ENCODE measurements at regions not wholly inside any gene's neighbourhood (a gene's known extent, or its start where the extent isn't known, plus 50 kb on each side); places are given as distances from the start of the nearest gene placed in this dataset.

DNA sequence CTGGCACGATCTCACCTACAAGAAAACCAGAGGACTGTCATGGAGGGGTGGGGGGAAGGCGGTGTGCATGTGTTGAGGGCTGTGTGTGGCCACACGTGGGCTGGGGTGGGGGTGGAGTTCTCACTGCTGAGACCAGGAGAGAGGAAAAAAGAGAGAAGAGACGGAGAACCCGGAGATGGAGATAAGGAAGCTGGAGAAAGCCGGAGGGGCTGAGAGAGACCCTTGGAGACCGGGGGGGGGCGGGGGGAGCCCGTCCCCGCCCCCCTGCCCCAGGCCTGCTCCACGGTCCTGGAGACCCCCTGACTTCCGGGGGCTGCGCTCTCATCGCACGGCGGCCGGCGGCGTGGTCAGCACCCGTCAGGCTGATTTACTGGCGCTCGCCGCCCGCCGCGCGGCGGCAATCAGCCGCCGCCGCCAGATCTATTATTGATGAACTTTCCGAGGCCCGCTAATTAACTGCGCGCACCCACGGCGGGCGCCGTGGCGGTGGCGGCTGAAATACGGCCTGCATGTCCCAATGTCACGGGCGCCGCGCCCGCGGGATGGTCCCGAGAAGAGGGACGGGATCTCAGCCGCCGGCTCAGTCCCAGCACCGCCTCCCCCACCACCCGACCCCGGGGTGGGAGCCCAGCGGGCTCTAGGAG lies 187.4 kb downstream of the MN1 start:
- DNase-seq = no peak

DNA sequence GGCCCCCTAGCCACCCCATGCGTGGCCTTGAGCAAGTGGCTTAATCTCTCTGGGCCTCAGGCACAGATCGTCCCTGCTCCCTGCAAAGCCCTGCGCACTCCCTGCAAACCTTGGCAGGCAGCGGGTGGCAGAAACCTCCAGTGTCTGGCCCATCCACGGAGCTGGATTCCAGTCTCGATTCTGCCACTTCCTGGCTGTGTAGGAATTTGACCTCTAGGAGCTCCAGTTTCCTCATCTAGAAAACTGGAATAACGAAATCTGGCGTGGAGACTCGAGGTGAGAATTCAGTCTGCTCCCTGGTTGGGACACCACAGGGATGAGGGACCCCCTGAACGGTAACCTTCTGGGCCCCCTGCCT lies 186.9 kb downstream of the MN1 start:
- DNase-seq = no peak

DNA sequence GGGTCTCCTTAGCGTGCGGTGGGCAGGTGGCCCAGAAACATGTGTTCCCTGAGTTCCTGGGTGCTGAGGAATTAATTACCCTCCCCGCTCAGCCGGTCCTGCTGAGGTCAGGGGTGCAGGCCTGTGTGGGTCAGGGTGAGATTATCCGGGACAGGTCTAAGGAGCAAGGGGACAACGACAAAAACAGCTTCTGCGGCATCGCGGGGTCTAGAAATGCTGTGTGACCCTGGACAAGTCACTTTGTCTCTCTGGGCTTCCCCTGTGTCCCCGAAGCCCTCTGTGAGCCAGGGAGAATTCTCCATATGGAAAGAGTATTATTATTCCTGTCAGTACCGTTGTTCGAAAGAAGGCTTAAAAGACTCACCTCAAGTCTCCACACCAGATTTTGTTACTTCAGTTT lies 186.1 kb downstream of the MN1 start:
- DNase-seq = no peak

DNA sequence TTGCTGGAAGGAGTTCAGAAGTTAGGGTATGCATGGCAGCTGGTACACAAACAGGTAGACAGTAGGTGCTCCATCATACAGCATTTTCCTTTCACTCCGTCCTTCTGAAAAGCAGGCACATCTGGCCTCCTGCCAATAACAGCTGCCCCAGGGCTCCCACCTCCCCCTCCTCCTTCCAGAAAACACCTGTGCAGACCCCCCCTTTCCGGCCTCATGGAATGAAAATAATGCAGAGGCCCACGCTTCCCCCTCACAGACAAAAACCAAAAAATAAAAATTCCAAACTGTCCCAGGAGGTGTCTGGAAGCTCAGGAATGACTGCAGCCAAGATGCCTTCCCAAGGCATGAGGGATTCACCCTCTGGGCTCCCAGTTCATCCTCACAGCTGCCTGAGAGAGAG lies 185.5 kb downstream of the MN1 start:
- DNase-seq = no peak

DNA sequence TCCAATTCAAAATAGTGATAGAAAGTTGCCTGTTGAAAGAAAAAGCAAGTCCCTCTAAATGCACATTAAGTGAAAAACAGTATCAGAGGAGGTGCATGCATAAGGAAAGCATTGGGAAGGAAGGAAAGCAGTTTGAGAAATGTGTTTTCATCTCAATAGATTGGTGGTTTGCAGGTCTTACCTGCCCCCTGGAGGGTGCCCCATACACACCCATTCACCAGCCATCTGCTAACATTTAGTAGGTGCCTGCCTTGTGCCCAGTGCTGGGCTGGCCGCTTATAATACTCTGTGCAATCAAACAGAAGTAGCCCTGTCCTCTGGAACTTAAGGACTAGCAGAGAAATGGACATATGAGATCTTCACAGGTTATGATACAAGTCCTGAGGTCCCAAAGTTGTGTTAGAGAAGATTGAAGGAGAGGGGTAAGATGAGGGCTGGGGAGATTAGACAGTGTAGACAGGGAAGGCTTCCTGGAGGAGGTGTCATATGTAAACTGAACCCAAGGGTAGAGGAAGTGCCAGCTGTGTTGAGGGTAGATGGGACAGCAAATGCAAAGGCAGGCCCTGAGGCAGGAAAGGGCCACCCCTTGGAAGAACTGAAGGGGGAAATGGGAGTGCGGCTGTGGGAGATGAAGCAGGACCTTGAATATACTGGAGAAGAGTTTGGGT lies 184.2 kb downstream of the MN1 start:
- no peak for DNase-seq

DNA sequence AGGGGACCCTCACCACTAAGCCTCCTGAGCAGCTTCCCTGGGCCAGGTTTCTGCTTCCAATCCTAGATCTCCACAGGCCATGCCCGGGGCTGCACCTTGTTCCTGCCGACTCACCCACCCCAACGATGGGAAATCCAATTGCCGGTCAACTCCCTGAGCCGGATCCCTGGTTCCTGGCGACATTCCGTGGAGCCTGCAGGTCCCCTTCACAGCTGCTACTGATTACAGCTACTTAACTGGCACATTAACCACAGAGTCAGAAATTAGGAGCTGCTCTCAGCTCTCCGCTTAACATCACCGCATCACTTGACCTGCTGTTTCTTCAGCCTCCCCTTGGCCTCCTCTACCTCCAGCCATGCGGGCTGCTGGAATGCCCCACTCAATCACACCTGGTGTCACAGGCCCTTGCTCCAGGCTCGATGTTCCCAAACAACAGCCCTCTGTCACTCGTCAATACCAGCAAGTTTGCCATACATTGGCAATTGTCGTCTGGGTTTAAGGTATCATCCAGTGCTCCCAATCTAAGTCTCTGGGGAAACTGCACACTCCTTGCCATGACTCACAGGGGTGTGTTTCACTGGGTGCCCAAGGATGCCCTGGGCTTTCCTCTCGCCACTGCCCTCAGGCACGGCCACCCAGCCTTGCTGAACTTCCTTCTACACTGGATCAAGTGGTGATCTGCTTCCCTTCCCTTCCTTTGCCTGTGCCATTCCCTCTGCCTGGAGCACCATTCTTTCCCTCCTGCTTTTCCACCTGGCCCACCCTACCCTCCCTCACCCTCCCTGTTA lies 181.0 kb downstream of the MN1 start:
- no peak for DNase-seq

DNA sequence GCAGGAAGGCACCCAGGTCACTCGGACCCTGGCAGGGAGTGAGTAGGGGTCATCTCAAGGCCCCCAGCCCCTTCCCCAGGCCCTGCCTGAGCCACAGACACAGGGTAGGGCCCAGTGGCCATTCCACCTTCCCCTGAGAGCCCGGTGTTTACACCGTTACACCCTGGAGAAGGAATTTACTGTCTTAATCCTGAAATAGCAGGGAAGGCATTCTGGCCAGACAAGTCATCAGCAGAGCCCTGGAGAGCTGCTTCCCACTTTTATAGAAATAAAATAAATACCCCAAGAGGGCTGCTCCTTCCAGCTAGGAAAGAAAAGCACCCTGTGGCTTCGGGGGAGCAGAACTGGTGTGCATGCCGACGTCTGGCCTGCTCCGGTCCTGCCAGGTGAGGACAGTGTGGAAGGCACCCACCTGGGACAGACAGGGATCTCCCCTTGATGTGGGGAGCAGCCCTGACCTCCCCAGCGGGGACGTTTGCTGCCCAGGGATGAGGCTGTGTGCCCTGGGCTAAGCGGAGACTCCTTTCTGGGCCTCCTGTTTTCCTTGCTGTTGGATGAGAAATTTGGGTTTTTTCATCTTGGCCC lies 180.0 kb downstream of the MN1 start:
- no peak for DNase-seq

DNA sequence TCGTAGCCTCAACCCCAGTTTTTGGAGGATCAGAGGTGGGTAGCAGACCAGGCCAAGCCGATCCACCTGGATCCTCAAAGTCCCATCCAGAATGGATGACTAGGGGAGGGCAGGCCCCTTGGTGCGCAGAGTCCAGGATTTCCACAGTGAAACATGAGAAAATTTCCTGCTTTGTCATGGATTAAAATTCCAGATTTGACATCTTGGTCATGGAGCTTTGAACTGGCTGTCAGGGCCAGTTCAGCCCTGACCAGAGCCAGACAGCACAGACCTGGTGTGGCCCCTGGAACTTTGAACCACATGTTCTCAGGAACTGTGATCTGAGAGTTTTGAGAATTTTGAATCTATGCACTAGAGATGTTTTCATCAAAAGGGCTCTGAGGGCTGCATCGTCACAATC lies 177.5 kb downstream of the MN1 start:
- no peak for DNase-seq

DNA sequence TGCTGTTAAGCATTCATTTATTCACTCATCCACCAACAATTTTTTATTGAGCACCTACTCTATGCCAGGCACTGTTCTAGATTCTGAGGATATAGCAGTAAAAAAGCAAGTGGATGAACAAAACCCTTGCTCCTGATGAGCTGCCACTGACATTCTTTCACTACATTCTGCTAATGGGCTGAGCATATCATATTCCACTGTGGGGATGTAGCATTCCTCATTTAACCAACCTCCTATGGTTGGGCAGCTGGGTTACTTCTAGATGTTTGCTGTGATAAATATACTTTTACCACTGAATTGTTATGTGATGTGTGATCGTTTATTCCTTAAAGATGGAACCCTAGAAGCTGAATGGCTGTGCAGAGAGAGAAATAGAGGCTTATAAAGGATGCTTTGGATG lies 176.9 kb downstream of the MN1 start:
- no peak for DNase-seq

DNA sequence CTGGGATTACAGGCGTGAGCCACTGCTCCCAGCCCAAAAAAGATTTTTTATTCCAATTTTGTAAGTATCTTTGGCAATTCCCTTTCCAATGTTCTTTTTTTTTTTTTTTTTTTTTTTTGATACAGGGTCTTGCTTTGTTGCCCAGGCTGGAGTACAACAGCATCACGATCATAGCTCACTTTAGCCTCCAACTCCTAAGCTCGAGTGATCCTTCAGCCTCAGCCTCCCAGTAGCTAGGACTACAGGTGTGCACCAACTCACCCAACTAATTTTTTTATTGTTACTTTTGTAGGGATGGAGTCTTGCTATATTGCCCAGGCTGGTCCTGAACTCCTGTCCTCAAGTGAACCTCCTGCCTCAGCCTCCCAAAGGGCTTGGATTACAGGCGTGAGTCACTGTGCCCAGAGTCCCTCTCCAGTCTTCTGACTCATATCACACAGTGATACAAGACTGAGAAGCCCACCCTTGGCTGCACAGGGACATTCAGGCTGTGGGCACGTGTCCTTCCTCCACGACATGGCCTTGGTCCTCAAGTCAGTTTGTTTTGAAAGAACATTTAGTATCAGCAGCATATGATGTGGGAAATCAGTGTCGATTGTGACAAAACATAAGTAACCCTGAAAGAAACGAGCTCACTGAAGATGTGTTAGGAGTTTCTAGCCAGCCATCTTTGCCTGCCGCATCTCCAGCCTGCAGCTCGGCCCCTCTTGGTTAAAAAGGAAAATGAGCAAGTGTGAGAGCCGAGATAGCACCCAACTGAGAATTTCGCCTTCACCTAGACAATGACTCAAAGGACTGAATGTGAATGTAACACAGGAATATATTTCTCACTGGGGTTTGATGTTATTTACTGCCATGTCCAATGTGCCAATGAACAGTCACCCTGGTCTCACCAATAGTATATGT lies 175.5 kb downstream of the MN1 start:
- no peak for DNase-seq

DNA sequence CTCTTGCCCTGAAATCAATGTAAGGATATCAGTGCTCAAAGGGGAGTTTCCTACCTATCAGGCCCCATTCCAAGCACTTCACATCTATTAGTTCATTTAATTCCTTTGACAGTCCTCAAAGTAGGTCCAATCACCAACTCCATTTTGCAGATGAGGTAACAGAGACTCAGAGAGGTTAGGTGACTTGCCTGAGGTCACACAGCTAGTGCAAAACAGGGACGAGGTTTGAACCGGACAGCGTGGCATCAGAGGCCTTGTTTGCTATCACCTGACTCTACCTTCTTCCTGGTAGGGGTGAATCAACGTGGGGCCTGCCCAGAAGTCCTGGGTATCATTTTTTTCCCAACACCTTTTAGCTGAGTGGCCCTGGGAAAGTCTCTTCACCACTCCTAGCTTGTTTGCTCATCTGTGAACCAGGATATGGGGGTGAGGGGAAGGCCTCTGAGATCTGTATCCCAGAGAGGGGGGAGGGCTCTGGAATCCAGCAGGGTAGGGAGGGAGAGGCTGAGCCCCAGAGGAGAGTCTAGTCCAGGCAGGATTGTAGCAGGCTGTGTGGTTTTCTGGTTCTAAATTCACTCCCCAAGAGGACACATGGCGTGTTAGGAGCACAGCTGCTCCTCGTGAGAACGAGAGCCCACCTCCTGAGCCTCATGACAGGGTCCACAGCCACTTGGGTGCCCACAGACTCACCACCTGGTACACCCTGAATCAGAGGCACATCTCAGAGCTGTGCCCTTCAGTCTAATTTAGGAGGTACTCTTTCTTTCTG lies 174.7 kb downstream of the MN1 start:
- no peak for DNase-seq

DNA sequence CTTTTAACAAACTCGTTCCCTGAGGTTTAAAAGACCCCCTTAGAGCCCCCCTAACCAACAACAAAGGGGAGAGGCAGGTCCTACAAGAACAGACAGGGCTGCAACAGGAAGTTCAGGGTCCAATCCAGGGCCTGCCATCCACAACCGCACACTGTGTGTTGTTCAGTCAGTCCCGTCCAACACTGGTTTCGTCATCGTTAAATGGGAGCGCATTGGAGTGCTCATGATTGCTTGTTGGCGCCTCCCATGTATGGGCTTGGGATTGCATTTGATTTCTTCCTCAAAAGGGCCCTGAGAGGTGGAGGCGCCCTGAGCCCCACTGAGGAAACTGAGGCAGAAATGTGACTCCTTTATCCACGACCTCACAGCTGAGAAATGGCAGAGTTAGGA lies 174.1 kb downstream of the MN1 start:
- DNase-seq = no peak

DNA sequence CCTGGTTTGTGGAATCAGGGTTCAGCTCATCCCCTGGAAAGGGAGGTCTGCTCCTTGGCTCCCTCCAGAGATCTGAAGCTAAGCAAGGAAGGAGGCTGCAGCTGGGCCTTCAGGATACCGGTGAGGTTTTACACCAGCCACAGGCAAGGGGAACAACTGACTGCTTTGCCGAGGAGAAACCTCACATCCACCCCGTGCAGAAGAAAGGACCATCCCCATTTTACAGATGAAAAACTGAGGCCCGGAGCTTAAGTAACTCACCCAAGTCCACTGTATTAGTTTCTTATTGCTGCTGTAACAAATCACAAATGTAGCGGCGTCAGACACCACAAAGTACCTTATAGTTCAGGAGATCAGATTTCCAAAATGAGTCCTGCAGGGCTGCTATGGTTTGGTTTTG lies 173.7 kb downstream of the MN1 start:
- DNase-seq = no peak

DNA sequence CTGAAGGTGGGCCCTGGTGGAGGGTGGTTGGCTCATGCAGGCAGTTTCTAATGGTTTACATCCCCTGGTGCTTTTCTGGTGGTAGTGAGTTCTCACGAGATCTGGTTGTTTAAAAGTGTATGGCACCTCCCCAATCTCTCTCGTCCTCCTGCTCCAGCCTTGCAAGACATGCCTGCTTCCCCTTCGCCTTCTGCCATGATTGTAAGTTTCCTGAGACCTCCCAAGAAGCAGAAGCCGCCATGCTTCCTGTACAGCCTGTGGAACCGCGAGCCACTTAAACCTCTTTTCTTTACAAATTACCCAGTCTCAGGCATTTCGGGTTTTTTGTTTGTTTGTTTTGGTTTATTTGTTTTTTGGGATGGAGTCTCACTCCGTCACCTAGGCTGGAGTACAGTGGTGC lies 173.2 kb downstream of the MN1 start:
- no peak for DNase-seq

DNA sequence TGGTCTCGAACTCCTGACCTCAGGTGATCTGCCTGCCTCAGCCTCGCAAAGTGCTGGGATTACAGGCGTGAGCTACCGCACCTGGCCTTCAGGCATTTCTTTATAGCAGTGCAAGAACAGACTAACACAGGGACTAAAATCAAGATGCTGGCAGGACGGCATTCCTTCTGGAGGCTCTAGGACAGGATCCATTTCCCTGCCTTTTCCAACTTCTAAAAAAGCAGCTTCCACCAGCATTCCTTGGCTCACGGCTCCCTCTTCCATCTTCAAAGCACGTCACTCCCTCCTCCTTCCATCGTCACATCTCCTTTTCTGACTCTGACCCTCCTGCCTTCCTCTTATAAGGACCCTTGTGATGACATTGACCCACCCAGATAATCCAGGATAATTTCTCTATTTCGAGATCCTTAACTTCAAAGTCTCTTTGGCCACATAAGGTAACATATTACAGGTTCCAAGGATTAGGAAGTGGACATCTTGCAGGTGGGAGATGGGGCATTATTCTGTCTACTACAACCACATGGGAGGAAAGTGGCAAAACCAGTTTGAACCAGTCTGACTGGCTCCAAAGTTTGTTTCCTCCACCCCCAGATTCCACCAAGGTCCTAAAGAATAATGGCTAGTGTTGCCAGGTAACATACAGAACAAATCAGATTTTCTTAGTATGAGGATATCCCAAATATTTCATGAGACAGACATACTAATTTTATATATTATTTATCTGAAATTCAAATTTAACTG lies 172.5 kb downstream of the MN1 start:
- DNase-seq = no peak

DNA sequence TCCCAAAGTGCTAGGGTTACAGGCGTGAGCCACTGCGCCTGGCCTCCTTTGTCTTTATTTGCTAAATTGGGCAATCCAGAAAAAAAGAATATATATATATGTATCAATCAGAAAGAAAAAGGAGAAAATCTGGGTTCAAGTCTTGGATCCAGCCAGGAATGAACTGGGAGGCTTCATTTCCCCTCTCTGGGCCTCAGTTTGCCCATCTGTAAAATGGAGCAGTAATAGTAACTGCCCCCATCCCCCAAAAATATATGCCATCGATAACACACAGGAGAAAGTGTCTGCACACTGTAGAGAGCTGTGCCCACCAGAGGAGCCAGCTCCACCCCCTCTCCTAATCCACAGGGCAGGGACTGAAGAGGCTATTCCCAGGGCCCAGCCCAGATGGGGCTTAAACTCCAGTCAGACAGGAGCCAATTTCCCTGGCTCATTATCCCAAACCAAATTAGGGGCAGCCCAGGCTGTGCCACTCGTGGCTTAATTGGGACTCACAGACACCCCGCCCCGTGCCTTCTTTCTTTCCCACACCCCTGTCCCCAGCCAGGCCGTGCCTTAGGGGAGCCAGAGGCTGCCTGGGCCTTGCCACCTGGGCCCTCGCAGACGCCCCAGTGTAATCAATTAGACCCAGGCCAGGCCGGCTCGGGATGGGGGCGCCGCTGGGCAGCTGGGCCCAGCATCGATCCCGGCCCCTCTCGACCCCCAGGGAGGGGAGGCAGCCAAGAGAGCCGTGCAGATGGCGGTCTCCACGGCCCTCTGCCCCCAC lies 171.5 kb downstream of the MN1 start:
- DNase-seq = no peak

DNA sequence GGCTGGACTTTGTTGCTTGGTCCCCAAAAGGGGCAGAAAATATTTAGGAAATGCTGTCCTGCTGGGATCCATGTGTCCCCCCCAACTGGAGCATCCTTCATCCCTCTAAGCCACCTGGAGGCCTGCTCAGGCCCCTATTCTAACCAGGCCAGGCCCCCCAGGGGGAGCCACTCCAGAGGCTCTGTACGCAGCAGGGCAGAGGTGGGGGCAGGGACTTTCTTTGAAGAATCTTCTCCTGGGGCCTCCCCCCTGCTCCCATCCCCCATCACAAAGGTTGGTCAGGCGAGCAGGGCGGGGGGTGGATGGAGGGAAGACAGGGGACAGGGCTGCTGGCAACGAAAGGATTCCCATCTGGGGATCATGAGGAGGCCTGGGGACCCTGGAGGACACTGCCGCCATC lies 170.8 kb downstream of the MN1 start:
- no peak for DNase-seq

DNA sequence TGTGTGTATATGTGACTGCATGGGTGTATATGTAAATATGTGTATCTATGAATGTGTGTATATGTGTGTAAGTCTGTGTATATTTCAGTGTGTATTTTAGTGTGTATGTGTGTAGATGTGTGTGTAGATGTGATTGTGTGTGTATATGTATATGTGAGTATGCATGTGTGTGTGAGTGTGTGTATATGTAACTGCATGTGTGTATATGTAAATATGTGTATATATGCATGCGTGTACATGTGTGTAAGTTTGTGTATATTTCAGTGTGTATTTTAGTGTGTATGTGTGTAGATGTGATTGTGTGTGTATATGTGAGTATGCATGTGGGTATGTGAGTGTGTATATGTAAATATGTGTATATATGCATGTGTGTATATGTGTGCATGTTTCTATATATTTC lies 169.9 kb downstream of the MN1 start:
- DNase-seq = no peak

DNA sequence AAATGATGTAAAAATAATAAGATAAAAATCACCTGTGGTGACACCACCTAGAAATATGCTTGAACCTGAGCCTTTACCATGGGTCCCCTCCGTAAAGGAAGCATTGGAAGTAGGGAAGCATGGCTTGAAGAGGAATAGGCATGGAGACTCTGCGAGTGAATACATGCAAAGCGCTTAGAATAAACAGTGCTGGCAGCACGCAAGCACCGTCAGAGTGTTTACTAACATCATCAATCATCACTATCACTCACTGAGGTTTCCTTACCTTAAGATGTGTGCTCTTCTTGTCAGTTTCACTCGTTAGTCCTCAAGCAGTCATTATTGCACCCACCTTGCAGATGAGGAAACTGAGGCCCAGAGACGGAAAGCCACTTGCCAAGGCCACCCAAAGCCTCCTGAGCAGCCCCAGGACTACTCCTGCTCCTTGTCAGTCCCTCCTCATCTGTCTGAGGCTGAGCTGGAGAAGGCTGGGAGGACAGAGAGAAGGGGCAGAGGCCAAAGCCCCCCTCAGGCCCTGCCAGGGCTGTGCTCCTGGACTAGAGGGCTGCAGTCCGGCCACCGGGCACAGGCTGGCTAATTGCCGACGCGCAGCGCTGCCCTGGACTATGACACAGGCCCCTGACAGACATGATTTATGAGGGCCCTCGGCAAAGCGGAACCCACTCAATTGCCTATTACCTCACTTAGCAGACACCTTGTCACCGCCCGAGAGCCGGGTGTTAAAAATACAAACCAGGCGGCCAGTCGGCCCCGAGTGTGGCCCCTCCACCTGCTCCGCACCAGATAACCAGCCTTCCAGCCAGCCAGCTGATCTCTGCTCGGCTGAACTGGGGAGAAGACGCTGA lies 168.9 kb downstream of the MN1 start:
- DNase-seq = no peak

All from femur (tissue), 1 donor.